ENCODE measurements at regions not wholly inside any gene's neighbourhood (a gene's known extent, or its start where the extent isn't known, plus 50 kb on each side); places are given as distances from the start of the nearest gene placed in this dataset.
"Not testable (repeated sequence)": the region's sequence is repeated elsewhere in the genome, so short reads cannot be mapped to it uniquely, and the experiment has no call there.

- Histone ChIP-seq H3K27ac (ENCODE audit: extremely low read depth, low read depth, low read length) (no peak overlapping the region), H3K9me3 (ENCODE audit: control insufficient read depth, insufficient read depth, low read depth, low read length) (no peaks in the 10 kb centered on the region), H3K36me3 (ENCODE audit: control insufficient read depth in 2 of 2, insufficient read depth in 1 of 2, low read length in 2 of 2) (no peaks in the 10 kb centered on the region), H3K4me1 (ENCODE audit: control insufficient read depth, insufficient read depth, low read length) (no peaks in the 10 kb centered on the region), H3K4me3 (ENCODE audit: low read depth, low read length) (no peak overlapping the region)
- CTCF ChIA-PET, result no interaction called here
- POLR2A ChIA-PET, result no interaction called here
- no peak for TF ChIP-seq ZNF311 (tag by site-specific recombination; IDR thresholded peaks at IDR 0.05; ENCODE audit: borderline replicate concordance)
- no peak for TF ChIP-seq ZNF792 (tag by site-specific recombination; IDR thresholded peaks at IDR 0.05)
- TF ChIP-seq ZNF211 (tag by site-specific recombination; IDR thresholded peaks at IDR 0.05; ENCODE audit: low read depth), result no peak
- TF ChIP-seq ZNF350 (tag by site-specific recombination; IDR thresholded peaks at IDR 0.05), result no peak
- TF ChIP-seq ZNF521 (tag by site-specific recombination; IDR thresholded peaks at IDR 0.05), result no peak
- no peak for TF ChIP-seq WT1 (tag by site-specific recombination; IDR thresholded peaks at IDR 0.05)
- TF ChIP-seq ZNF692 (tag by site-specific recombination; IDR thresholded peaks at IDR 0.05), result no peak
- TF ChIP-seq ZNF426 (tag by site-specific recombination; IDR thresholded peaks at IDR 0.05), result no peak
- TF ChIP-seq SP3 (tag by site-specific recombination; IDR thresholded peaks at IDR 0.05), result no peak
- TF ChIP-seq ZNF398 (tag by site-specific recombination; IDR thresholded peaks at IDR 0.05), result no peak
- TF ChIP-seq ZNF112 (tag by site-specific recombination; IDR thresholded peaks at IDR 0.05), result no peak
- no peak for TF ChIP-seq ZNF580 (tag by site-specific recombination; IDR thresholded peaks at IDR 0.05)
- no peak for TF ChIP-seq ZNF24 (tag by site-specific recombination; IDR thresholded peaks at IDR 0.05)
- TF ChIP-seq ZNF221 (tag by site-specific recombination; IDR thresholded peaks at IDR 0.05; ENCODE audit: borderline replicate concordance), result no peak
These were observed 234.4 kb upstream of the FIGN start for GRCh38 chr2:163970058-163970813.

GRCh38 chr2:163964278-163964677 lies 228.5 kb upstream of the FIGN start:
- H3K36me3 ChIP-seq (ENCODE audit: control insufficient read depth in 2 of 2, insufficient read depth in 1 of 2, low read length in 2 of 2); POLR2A ChIA-PET; H3K4me3 ChIP-seq (ENCODE audit: low read depth, low read length); CTCF ChIA-PET; H3K27ac ChIP-seq (ENCODE audit: extremely low read depth, low read depth, low read length); H3K9me3 ChIP-seq (ENCODE audit: control insufficient read depth, insufficient read depth, low read depth, low read length); H3K4me1 ChIP-seq (ENCODE audit: control insufficient read depth, insufficient read depth, low read length): not testable (repeated sequence)

GRCh38 chr2:163953390-163953907 lies 217.6 kb upstream of the FIGN start:
- TF ChIP-seq TRIM28 (IDR thresholded peaks at IDR 0.05; ENCODE audit: borderline replicate concordance, low read length) (no peak), ZNF501 (tag by site-specific recombination; IDR thresholded peaks at IDR 0.05) (no peak), ZNF157 (tag by site-specific recombination; IDR thresholded peaks at IDR 0.05) (no peak), SETDB1 (IDR thresholded peaks at IDR 0.05; ENCODE audit: insufficient read length, low read length) (peak; percentile 30)
- H3K9me3 ChIP-seq (ENCODE audit: control insufficient read depth, insufficient read depth, low read depth, low read length), result no peaks in the 10 kb centered on the region
- CTCF ChIA-PET, result no interaction called here
- H3K27ac ChIP-seq (ENCODE audit: extremely low read depth, low read depth, low read length), result no peak overlapping the region
- POLR2A ChIA-PET, result no interaction called here
- H3K4me1 ChIP-seq (ENCODE audit: control insufficient read depth, insufficient read depth, low read length), result no peaks in the 10 kb centered on the region
- H3K4me3 ChIP-seq (ENCODE audit: low read depth, low read length), result no peak overlapping the region
- no peaks in the 10 kb centered on the region for H3K36me3 ChIP-seq (ENCODE audit: control insufficient read depth in 2 of 2, insufficient read depth in 1 of 2, low read length in 2 of 2)

Data from HEK293 (cell line).